ENCODE measurements at regions not wholly inside any gene's neighbourhood (a gene's known extent, or its start where the extent isn't known, plus 50 kb on each side); places are given as distances from the start of the nearest gene placed in this dataset.

- DNase-seq, result peak; percentile 97
Measured at GRCh38 chr1:69263921-69264391, 303.8 kb upstream of the LRRC7 start.

GRCh38 chr1:69269491-69269890 is 298.2 kb upstream of the LRRC7 start:
- no peak for DNase-seq

- DNase-seq, result no peak
Measured at GRCh38 chr1:69271587-69272125, 296.1 kb upstream of the LRRC7 start.

GRCh38 chr1:69272684-69273083 is 295.0 kb upstream of the LRRC7 start:
- DNase-seq, result no peak

- no peak for DNase-seq
Measured at GRCh38 chr1:69278923-69279322, 288.8 kb upstream of the LRRC7 start.

- DNase-seq, result no peak
Measured at GRCh38 chr1:69283516-69283915, 284.2 kb upstream of the LRRC7 start.

GRCh38 chr1:69284508-69284907 is 283.2 kb upstream of the LRRC7 start:
- no peak for DNase-seq

GRCh38 chr1:69288416-69288815 is 279.3 kb upstream of the LRRC7 start:
- no peak for DNase-seq

- no peak for DNase-seq
Measured at GRCh38 chr1:69290291-69290690, 277.4 kb upstream of the LRRC7 start.

- DNase-seq, result peak; percentile 72
Measured at GRCh38 chr1:69291541-69291940, 276.2 kb upstream of the LRRC7 start.

GRCh38 chr1:69292833-69293232 is 274.9 kb upstream of the LRRC7 start:
- no peak for DNase-seq

GRCh38 chr1:69294171-69294570 is 273.6 kb upstream of the LRRC7 start:
- DNase-seq, result peak; percentile 25

- peak; percentile 64 for DNase-seq
Measured at GRCh38 chr1:69295265-69295664, 272.5 kb upstream of the LRRC7 start.

- DNase-seq, result peak; percentile 2
Measured at GRCh38 chr1:69305621-69306020, 262.1 kb upstream of the LRRC7 start.

- no peak for DNase-seq
Measured at GRCh38 chr1:69312055-69312732, 255.5 kb upstream of the LRRC7 start.

- DNase-seq, result no peak
Measured at GRCh38 chr1:69313118-69313517, 254.6 kb upstream of the LRRC7 start.

GRCh38 chr1:69315416-69315815 is 252.3 kb upstream of the LRRC7 start:
- no peak for DNase-seq

GRCh38 chr1:69315823-69316222 is 251.9 kb upstream of the LRRC7 start:
- DNase-seq, result peak; percentile 67

GRCh38 chr1:69319287-69319686 is 248.4 kb upstream of the LRRC7 start:
- peak; percentile 32 for DNase-seq

GRCh38 chr1:69320757-69321211 is 246.9 kb upstream of the LRRC7 start:
- no peak for DNase-seq

GRCh38 chr1:69321311-69321710 is 246.4 kb upstream of the LRRC7 start:
- DNase-seq, result peak; percentile 40

GRCh38 chr1:69328186-69328585 is 239.5 kb upstream of the LRRC7 start:
- DNase-seq, result no peak

GRCh38 chr1:69363236-69363635 is 204.5 kb upstream of the LRRC7 start:
- DNase-seq, result no peak

- no peak for DNase-seq
Measured at GRCh38 chr1:69373520-69373919, 194.2 kb upstream of the LRRC7 start.

- DNase-seq, result no peak
Measured at GRCh38 chr1:69376408-69376807, 191.3 kb upstream of the LRRC7 start.

Data from NCI-H69 (cell line).